GM23338 (cell line): ENCODE measurements at regions not wholly inside any gene's neighbourhood (a gene's known extent, or its start where the extent isn't known, plus 50 kb on each side); places are given as distances from the start of the nearest gene placed in this dataset.

Experiments
- CTCF ChIP-seq, 2 experiments: fragments of 200-600 bp in 1 of 2; sonication (generic) in 1 of 2; conservative IDR thresholded peaks; 2 replicates each; pipeline versions ENCODE4 v1.5.1 to v1.6.1; 2016 to 2017; ENCODE audit warnings: antibody characterized with exemption in 2 of 2, low read depth in 2 of 2, mild to moderate bottlenecking in 2 of 2, moderate library complexity in 1 of 2
- EZH2 ChIP-seq: fragments of 200-600 bp; sonication (generic); IDR thresholded peaks from one replicate; pipeline ENCODE4 v1.8.0; 2017; ENCODE audit warnings: antibody characterized with exemption, mild to moderate bottlenecking, low read depth; ENCODE audit not compliant: unreplicated experiment
- POLR2AphosphoS5 ChIP-seq: IDR thresholded peaks from 2 replicates; pipeline ENCODE4 v1.6.1; 2016; ENCODE audit warnings: antibody characterized with exemption, low read depth
- TF ChIP-seq, protein P1 (sequence below): IDR thresholded peaks from one replicate; pipeline ENCODE4 v1.6.1; 2018; ENCODE audit warnings: antibody characterized with exemption; ENCODE audit not compliant: unreplicated experiment

DNA sequence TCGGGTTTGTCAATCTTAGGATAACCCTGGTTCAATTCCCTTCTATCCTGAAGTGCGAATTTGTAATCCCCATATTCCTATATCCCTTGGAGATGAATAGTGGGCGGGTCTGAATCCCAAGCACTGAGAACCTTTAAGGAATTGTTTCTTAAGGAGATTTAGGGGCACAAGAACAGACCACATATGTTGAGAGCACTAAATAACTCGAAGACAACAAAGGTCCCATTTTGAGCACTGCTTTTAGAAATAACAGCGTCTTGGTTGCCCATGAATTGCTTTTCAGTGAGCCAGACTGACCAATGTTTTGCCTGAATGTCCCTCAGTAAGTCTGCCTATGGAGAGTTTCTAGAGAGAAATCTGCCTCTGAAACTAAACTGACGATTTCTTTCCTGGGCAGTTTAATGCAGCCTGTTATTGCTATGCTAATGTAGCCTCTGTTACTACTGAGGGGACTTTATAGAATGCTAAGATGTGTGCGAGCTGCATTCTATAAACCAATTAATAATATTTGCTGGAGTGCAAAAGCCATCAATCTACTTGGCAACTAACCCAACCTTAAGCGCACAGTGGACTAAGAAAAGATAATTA is 445.0 kb upstream of the DMAC1 start:
- TF ChIP-seq CTCF (conservative IDR thresholded peaks at IDR 0.05; ENCODE audit: low read depth in 2 of 2) = no peak
- no peak for TF ChIP-seq EZH2
- TF ChIP-seq POLR2AphosphoS5 = no peak
- TF ChIP-seq, protein P1, sequence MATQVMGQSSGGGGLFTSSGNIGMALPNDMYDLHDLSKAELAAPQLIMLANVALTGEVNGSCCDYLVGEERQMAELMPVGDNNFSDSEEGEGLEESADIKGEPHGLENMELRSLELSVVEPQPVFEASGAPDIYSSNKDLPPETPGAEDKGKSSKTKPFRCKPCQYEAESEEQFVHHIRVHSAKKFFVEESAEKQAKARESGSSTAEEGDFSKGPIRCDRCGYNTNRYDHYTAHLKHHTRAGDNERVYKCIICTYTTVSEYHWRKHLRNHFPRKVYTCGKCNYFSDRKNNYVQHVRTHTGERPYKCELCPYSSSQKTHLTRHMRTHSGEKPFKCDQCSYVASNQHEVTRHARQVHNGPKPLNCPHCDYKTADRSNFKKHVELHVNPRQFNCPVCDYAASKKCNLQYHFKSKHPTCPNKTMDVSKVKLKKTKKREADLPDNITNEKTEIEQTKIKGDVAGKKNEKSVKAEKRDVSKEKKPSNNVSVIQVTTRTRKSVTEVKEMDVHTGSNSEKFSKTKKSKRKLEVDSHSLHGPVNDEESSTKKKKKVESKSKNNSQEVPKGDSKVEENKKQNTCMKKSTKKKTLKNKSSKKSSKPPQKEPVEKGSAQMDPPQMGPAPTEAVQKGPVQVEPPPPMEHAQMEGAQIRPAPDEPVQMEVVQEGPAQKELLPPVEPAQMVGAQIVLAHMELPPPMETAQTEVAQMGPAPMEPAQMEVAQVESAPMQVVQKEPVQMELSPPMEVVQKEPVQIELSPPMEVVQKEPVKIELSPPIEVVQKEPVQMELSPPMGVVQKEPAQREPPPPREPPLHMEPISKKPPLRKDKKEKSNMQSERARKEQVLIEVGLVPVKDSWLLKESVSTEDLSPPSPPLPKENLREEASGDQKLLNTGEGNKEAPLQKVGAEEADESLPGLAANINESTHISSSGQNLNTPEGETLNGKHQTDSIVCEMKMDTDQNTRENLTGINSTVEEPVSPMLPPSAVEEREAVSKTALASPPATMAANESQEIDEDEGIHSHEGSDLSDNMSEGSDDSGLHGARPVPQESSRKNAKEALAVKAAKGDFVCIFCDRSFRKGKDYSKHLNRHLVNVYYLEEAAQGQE = no peak
